ENCODE measurements at regions not wholly inside any gene's neighbourhood (a gene's known extent, or its start where the extent isn't known, plus 50 kb on each side); places are given as distances from the start of the nearest gene placed in this dataset.
"Not testable (repeated sequence)": the region's sequence is repeated elsewhere in the genome, so short reads cannot be mapped to it uniquely, and the experiment has no call there.

- no peak for DNase-seq (ENCODE audit: low read depth)
These were observed 403.5 kb upstream of the MIR17HG start for GRCh38 chr13:90943946-90944345.

DNA sequence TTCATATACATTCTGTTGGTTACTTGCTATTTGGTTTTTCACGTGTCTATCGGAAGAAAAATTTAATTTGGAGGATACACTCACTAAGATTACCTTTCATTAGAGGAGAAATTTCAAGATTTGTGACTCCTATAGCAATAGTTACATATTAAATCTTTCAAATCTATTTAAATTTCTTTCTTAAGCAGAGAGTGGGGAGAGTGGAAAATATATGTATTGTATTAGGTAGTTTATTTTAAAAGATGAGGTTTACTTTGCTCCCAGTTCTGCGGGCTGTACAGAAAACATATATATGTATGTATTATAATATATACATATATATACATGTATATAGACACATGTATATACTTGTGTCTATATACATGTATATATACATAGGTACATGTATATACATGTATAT, 402.3 kb upstream of the MIR17HG start:
- DNase-seq (ENCODE audit: low read depth), result not testable (repeated sequence)

GRCh38 chr13:90946125-90946524, 401.4 kb upstream of the MIR17HG start:
- DNase-seq (ENCODE audit: low read depth), result not testable (repeated sequence)

DNA sequence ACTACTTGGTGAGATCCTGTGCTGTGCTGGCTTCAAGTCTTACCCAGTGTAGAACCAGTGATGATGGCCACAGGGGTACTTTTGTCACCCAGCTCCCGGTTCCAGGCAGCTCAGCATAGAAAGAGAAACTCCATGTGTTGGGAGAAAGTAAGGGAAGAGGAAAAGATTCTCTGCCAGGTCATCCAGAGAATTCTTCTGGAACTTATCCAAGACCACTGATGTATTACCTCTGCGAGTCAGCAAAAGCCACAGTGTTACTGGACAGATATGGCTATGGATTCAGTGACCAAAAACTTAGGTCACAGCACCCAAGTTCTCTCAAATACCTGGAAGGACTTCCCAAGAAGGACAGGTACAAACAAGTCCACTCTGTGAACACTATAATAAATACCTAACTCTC, 399.5 kb upstream of the MIR17HG start:
- peak; percentile 10 for DNase-seq (ENCODE audit: low read depth)

GRCh38 chr13:90950160-90950559, 397.3 kb upstream of the MIR17HG start:
- DNase-seq (ENCODE audit: low read depth), result peak; percentile 41

GRCh38 chr13:90951663-90952062, 395.8 kb upstream of the MIR17HG start:
- no peak for DNase-seq (ENCODE audit: low read depth)

GRCh38 chr13:90952326-90952725, 395.2 kb upstream of the MIR17HG start:
- DNase-seq (ENCODE audit: low read depth), result no peak

GRCh38 chr13:90954605-90955195, 392.8 kb upstream of the MIR17HG start:
- no peak for DNase-seq (ENCODE audit: low read depth)

GRCh38 chr13:90956031-90956430, 391.5 kb upstream of the MIR17HG start:
- DNase-seq (ENCODE audit: low read depth), result peak; percentile 10

- no peak for DNase-seq (ENCODE audit: low read depth)
These were observed 388.6 kb upstream of the MIR17HG start for GRCh38 chr13:90958866-90959265.

DNA sequence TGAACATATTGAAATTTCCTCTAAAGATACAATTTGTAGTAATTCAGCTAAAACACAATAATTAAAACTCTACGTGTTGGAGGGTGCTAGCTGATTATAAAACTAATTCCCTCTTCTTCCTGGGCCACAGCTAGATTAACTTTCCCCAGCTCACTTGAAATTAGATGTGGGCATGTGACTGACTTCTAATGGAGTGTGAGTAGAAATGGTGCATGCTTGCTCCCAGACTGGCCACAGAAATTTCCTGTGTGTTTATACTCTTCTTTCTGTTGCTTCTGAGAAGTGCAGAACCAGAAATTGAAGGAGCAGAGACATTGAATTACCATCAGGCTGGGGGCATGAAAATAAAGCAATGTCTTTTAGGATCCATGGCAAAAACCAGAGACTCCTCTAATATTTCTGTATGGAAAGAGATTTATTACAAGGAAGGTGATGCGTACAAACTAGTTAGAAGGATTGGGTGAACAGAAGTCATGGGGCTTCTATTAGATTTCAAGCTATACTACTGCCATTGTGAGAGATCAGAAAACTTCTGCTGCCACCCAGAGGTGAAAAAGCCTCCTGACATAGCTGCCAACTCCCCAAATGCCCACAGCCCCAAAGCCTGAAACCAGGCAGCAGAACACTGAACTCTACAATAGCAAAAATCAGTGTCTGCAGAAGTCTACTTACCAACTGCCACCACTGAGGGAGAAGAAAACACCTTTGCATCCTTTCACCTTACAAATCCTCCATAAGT, 379.2 kb upstream of the MIR17HG start:
- peak; percentile 25 for DNase-seq (ENCODE audit: low read depth)

GRCh38 chr13:90974249-90974975, 373.1 kb upstream of the MIR17HG start:
- DNase-seq (ENCODE audit: low read depth), result no peak

- DNase-seq (ENCODE audit: low read depth), result peak; percentile 34
These were observed 368.4 kb upstream of the MIR17HG start for GRCh38 chr13:90979059-90979458.

- no peak for DNase-seq (ENCODE audit: low read depth)
These were observed 362.7 kb upstream of the MIR17HG start for GRCh38 chr13:90984756-90985155.

- DNase-seq (ENCODE audit: low read depth), result no peak
These were observed 352.5 kb upstream of the MIR17HG start for GRCh38 chr13:90995001-90995400.

GRCh38 chr13:90995614-90996013, 351.9 kb upstream of the MIR17HG start:
- no peak for DNase-seq (ENCODE audit: low read depth)

DNA sequence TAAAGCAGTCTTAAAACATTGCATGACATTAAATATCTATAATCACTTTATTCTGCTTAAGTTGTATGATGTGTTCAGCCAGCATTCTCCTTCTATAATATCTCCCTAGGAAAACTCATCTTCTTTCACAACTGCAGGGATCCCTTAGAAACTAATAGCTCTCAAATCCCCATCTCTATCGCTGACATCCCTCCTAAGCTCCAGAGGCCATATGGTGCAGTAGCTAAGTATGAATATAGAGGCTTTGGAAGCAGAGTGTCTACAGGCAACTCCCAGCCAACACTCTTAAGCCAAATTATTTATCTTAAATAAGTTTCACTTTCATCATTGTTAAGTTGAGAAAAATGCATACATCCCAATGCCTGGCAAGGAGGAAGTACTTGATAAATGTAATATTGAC, 349.5 kb upstream of the MIR17HG start:
- DNase-seq (ENCODE audit: low read depth), result no peak

DNA sequence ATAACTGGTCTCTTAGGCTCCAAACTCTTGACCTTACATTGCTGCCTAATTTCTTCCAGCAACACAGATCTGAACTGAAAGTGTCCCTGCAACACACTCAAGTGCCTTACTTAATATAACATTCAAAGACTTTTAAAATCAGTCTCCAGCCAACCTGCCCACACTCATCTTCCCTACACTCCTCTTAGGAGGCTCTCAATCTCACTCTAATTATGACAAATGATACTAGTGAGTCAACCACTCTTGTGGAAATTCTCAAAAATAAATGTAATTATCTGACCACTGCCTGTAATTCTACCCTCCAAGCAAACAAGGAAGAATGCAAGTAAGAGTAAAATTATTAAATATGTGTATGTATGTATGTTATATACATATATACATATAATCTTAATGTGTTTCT, 348.1 kb upstream of the MIR17HG start:
- DNase-seq (ENCODE audit: low read depth), result no peak

- DNase-seq (ENCODE audit: low read depth), result no peak
These were observed 346.1 kb upstream of the MIR17HG start for GRCh38 chr13:91001371-91001770.

GRCh38 chr13:91014696-91015095, 332.8 kb upstream of the MIR17HG start:
- DNase-seq (ENCODE audit: low read depth), result peak; percentile 55

DNA sequence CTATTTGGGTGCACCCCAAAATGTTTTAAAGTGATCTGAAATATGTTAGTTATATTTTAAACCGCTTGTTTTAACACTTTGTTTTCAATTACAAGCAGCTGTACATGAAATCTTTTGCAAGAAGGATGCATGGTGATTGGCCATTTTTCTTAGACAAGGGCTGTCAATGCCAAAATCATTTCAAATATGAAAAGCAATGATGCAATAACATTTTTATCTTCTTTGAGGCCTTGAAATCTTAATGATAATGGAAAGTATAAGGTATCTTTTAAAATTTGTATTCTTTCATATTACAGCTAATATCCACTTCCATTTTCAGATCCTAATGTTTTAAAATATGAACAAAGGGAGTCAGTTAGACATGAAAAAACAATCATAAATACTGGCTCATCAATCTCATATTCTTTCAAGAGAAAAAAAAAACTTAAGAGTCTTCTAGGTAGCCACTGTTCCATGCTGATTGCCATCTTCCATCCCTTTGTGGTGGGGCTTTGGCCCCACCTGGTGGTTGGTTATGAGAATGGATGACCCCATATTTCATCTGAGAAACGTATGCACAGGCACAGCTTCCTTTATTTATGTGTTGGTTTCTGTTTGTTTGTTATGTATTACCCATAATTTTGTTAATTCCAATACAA, 330.3 kb upstream of the MIR17HG start:
- DNase-seq (ENCODE audit: low read depth), result peak; percentile 48

DNA sequence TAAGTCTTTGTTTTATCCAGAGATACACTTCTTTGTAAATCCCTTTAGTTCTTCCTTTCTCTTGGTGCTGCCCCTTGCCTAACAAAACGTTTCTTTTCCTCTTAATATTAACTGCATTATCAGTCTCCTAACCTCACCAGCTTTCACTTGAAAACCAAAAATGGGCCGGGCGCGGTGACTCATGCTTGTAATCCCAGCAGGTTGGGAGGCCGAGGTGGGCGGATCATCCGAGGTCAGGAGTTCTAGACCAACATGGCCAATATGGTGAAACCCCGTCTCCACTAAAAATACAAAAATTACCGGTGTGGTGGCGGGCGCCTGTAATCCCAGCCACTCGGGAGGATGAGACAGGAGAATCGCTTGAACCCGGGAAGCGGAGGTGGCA, 329.8 kb upstream of the MIR17HG start:
- peak; percentile 27 for DNase-seq (ENCODE audit: low read depth)

All from amniotic epithelial cell (primary cell).